Stomach smooth muscle (tissue), 2 donors: ENCODE measurements at regions not wholly inside any gene's neighbourhood (a gene's known extent, or its start where the extent isn't known, plus 50 kb on each side); places are given as distances from the start of the nearest gene placed in this dataset.

ENCODE experiments used
- H3K27ac ChIP-seq: one replicate; pipeline ENCODE4 v1.7.0; 2013; ENCODE audit warnings: mild to moderate bottlenecking, low read length, inconsistent platforms
- H3K27me3 ChIP-seq, 2 donors: one replicate each; pipeline ENCODE4 v1.7.0; 2013; ENCODE audit warnings: low read length in 2 of 2; ENCODE audit not compliant: insufficient read depth in 2 of 2, control insufficient read depth in 1 of 2
- H3K36me3 ChIP-seq, 2 donors: one replicate each; pipeline ENCODE4 v1.7.0; 2013; ENCODE audit warnings: low read length in 2 of 2; ENCODE audit not compliant: control insufficient read depth in 2 of 2, insufficient read depth in 2 of 2
- H3K4me1 ChIP-seq: one replicate; pipeline ENCODE4 v1.7.0; 2013; ENCODE audit warnings: low read length; ENCODE audit not compliant: control insufficient read depth, insufficient read depth
- H3K4me3 ChIP-seq, 2 donors: one replicate each; pipeline ENCODE4 v1.7.0; 2013; ENCODE audit warnings: low read length in 2 of 2
- H3K9ac ChIP-seq, 2 donors: one replicate each; pipeline ENCODE4 v1.7.0; 2013; ENCODE audit warnings: low read length in 2 of 2, mild to moderate bottlenecking in 1 of 2
- H3K9me3 ChIP-seq, 2 donors: one replicate each; pipeline ENCODE4 v1.7.0; 2013; ENCODE audit warnings: low read length in 2 of 2; ENCODE audit not compliant: control insufficient read depth in 2 of 2
- donor health status: healthy.
- donor health status: Pancreatic carcinoma.

DNA sequence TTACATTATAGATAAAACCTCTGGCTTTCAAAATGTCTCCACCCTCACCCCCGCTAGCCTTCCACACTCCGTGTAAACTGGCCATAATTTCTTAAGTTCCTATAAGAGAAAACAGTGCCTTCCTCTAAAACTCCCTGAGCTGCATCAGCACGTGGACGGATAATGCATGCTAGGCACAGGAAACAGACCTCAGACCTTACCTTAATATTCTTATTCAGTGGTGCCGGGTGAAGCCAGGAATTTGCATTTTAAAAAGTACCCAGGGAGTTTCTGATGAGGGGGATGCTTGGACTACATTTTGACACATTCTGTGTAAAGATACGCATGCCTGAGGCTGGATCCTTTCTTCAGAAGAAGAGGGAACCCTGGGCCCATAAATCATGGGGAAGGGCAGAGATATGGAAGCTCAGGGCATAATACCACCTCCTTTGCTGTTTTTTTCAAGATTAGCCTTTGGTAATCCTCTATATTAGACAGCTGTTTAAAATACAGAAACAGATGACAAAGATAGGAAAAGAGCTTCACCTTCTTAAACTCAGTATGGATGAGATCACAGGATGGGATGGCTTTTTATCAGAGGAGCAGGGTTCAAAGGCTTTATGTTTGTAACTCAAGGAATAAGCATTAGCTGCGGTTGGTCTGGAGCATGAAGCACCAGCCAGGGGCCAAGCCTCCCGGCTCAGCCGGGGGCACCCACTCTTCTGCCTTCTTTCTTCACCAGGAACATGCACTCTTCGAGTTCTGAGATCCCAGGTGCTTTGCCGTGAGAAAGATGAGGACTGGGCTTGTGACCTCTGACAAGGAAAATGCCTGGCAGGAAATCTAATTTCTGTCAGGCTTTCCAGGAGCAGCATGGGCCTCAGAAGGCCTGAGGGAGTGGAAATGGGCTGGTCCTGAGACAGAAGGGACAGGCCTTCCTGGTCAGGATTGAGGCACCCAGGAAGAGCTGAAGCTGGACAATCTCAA lies 218.1 kb upstream of the SOX4 start:
- H3K9me3 ChIP-seq = no peaks in the 10 kb centered on the region
- no peaks in the 10 kb centered on the region for H3K4me1 ChIP-seq
- no peak overlapping the region for H3K27ac ChIP-seq
- no peak overlapping the region for H3K4me3 ChIP-seq
- H3K36me3 ChIP-seq = no peaks in the 10 kb centered on the region
- no peak overlapping the region for H3K9ac ChIP-seq
- no peaks in the 10 kb centered on the region for H3K27me3 ChIP-seq

DNA sequence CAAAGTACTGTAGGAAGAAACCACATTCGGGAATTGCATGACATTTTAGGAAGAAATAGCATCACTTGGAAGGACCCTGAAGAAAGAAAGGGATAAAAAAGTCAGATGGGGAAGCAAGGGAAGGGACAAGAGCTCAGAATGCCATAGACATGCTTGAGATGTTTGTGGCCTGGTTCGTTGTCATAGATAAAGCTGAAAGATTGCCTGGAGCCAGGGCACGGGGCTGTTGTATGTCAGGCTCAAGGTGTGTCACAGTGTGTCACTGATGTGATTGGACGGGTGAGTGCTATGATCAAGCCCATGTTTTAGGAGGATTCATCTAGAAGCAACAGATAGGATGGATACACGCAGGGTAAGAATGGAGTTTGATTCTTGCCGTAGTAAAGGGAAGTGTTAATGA lies 216.2 kb upstream of the SOX4 start:
- Histone ChIP-seq H3K36me3 (no peaks in the 10 kb centered on the region), H3K27me3 (no peaks in the 10 kb centered on the region), H3K9me3 (no peaks in the 10 kb centered on the region), H3K4me1 (no peaks in the 10 kb centered on the region), H3K27ac (no peak overlapping the region), H3K9ac (no peak overlapping the region), H3K4me3 (no peak overlapping the region)

- Histone ChIP-seq H3K4me1 (no peaks in the 10 kb centered on the region), H3K4me3 (no peak overlapping the region), H3K27ac (no peak overlapping the region), H3K36me3 (no peaks in the 10 kb centered on the region), H3K9me3 (no peaks in the 10 kb centered on the region), H3K27me3 (no peaks in the 10 kb centered on the region), H3K9ac (no peak overlapping the region)
These were observed 212.1 kb upstream of the SOX4 start for GRCh38 chr6:21381331-21381963.

DNA sequence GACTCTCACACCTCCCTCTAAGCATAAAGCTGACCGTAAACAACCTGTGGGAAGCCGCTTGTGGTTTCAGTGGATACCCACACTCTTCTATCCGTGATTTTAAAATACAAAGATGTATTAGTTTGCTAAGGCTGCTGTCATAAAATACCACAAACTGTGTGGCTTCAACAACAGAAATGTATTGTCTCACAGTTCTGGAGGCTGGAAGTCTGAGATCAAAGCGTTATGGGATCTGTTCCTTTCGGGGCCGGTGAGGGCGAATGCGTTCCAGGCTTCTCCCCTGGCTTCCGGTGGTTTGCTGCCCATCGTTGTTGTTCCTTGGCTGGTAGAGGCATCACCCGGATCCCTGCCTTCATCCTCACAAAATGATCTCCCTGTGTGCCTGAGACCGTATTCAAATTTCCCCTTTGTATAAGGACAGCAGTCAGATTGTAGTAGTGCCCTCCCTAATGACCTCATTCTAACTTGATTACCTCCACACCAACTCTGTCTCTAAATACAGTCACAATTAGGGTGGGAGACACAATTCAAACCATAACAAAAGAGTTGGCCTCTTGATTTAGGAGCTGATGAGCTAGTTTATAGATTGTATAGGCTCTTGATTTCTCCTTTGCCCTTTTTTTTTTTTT lies 210.6 kb upstream of the SOX4 start:
- no peak overlapping the region for H3K9ac ChIP-seq
- no peaks in the 10 kb centered on the region for H3K4me1 ChIP-seq
- H3K27ac ChIP-seq = no peak overlapping the region
- H3K4me3 ChIP-seq = no peak overlapping the region
- H3K36me3 ChIP-seq = no peaks in the 10 kb centered on the region
- H3K9me3 ChIP-seq = no peaks in the 10 kb centered on the region
- H3K27me3 ChIP-seq = no peaks in the 10 kb centered on the region

DNA sequence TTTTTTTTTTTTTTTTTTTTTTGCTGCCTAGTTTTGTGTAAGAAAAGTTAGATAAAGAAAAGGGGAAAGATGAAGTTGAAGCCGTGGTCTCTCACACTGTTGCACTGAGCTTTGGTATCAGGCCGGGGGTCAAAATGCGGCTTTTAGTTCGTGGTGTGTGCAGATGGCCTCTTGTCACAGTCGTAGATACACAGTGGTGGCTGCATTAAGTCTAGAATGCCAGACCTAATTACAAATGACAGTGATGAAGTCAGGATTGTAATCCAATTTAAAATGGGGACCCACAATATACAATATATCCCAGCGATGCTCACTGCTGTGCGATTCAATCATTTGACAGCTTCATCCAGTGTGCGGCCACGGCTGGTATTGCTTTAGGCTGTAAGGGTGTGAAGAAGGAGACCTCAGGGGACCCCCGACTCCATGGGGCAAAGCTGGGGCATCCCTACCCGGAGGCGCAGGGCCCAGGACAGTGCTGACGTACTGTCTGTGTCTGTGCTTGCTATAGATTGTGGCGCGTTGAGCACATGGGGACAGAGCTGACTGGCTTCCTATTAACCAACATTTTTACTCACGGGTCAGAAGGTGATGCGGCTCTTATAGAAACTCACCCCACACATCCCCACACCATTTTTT lies 210.0 kb upstream of the SOX4 start:
- no peaks in the 10 kb centered on the region for H3K36me3 ChIP-seq
- no peaks in the 10 kb centered on the region for H3K4me1 ChIP-seq
- H3K27ac ChIP-seq = no peak overlapping the region
- no peaks in the 10 kb centered on the region for H3K27me3 ChIP-seq
- no peak overlapping the region for H3K4me3 ChIP-seq
- no peaks in the 10 kb centered on the region for H3K9me3 ChIP-seq
- H3K9ac ChIP-seq = no peak overlapping the region

DNA sequence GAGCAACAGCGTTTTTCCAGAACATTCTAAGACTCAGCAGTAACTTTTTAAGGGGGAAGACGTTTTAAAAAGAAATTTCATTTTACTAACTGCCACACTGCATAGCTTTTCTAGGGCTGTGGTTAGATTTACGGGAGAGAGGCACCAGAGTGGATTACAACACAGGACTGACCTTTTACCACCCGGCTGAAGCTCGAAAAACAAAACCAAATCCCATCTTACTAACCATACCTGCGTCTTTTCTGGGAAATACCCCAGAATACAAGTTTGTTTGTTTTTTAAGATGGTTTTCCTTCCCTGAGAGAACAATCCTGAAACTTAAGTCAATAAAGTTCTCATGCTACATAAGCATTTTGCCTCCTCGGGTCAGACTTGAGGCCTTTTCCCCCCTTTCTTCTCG lies 209.3 kb upstream of the SOX4 start:
- Histone ChIP-seq H3K36me3 (no peaks in the 10 kb centered on the region), H3K4me3 (no peak overlapping the region), H3K27me3 (no peaks in the 10 kb centered on the region), H3K4me1 (no peaks in the 10 kb centered on the region), H3K27ac (no peak overlapping the region), H3K9me3 (no peaks in the 10 kb centered on the region), H3K9ac (no peak overlapping the region)

GRCh38 chr6:21386744-21387143 lies 206.8 kb upstream of the SOX4 start:
- H3K4me3 ChIP-seq = no peak overlapping the region
- no peaks in the 10 kb centered on the region for H3K27me3 ChIP-seq
- H3K9ac ChIP-seq = no peak overlapping the region
- no peaks in the 10 kb centered on the region for H3K36me3 ChIP-seq
- H3K4me1 ChIP-seq = no peaks in the 10 kb centered on the region
- H3K9me3 ChIP-seq = no peaks in the 10 kb centered on the region
- no peak overlapping the region for H3K27ac ChIP-seq

DNA sequence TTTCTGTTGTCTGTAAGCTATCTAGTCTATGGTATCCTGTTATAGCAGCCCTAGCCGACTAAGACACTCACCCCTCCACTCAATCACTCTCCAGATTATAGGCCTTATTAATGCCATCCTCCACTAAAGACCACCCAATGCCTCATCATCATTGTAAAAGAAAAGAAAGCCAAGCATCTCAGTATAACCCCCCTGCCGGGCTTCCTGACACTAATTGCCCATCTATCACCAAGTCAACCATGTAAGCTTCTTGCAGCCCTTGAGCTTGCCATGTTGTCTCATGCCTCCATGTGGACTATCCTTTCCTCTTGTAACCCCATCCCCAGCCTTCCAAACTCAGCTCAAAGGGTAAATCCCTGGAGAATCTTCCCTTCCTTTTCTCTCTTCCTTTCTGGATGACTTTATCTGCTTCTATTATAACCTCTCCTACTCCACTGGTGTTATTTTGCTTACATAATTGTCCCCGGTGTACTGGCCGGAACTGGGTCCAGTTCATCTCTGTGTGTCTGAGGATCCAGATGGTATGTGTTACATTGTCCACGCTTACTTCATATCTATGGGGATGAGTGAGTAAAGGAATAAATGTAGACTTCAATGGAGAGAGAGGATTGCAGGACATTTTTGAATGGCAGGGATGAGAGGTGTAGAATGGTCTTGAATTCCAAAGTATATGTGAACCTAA lies 202.9 kb upstream of the SOX4 start:
- H3K36me3 ChIP-seq = no peaks in the 10 kb centered on the region
- H3K9ac ChIP-seq = no peak overlapping the region
- H3K27me3 ChIP-seq = no peaks in the 10 kb centered on the region
- no peak overlapping the region for H3K27ac ChIP-seq
- H3K4me1 ChIP-seq = no peaks in the 10 kb centered on the region
- H3K9me3 ChIP-seq = no peaks in the 10 kb centered on the region
- no peak overlapping the region for H3K4me3 ChIP-seq

DNA sequence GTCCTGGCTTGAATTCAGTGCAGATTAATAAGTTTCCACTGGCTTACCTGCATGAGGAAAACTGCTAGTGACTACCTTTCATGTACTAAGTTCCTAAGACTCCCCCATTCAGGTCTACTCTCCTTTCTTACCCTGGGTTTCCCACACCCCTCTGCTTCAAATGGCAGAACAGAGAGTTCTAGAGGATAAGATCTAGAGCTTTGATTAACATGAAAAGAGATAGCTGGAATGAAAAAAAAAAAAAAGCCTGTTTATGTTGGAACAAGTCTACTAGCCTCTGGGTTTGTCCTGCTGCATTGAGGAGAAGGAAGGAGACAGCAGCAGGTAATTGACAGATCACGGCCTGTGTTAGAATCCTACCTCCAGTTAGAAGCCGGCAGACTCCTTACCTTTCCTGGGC lies 201.4 kb upstream of the SOX4 start:
- H3K27me3 ChIP-seq = no peaks in the 10 kb centered on the region
- no peak overlapping the region for H3K4me3 ChIP-seq
- no peaks in the 10 kb centered on the region for H3K36me3 ChIP-seq
- no peaks in the 10 kb centered on the region for H3K4me1 ChIP-seq
- no peak overlapping the region for H3K27ac ChIP-seq
- no peaks in the 10 kb centered on the region for H3K9me3 ChIP-seq
- no peak overlapping the region for H3K9ac ChIP-seq

GRCh38 chr6:21393441-21394165 lies 199.9 kb upstream of the SOX4 start:
- H3K9ac ChIP-seq = no peak overlapping the region
- no peaks in the 10 kb centered on the region for H3K4me1 ChIP-seq
- no peaks in the 10 kb centered on the region for H3K27me3 ChIP-seq
- no peak overlapping the region for H3K4me3 ChIP-seq
- H3K9me3 ChIP-seq = no peaks in the 10 kb centered on the region
- no peaks in the 10 kb centered on the region for H3K36me3 ChIP-seq
- H3K27ac ChIP-seq = no peak overlapping the region
